HG02970 (cell line): ENCODE measurements at regions not wholly inside any gene's neighbourhood (a gene's known extent, or its start where the extent isn't known, plus 50 kb on each side); places are given as distances from the start of the nearest gene placed in this dataset.

ENCODE experiments used
- ATAC-seq: cut with Tn5 transposase; IDR thresholded peaks from one replicate; pipeline ENCODE4 v1.9.1; 2021; ENCODE audit warnings: mild to moderate bottlenecking, moderate library complexity, moderate number of reproducible peaks; ENCODE audit not compliant: unreplicated experiment, low FRiP score

DNA sequence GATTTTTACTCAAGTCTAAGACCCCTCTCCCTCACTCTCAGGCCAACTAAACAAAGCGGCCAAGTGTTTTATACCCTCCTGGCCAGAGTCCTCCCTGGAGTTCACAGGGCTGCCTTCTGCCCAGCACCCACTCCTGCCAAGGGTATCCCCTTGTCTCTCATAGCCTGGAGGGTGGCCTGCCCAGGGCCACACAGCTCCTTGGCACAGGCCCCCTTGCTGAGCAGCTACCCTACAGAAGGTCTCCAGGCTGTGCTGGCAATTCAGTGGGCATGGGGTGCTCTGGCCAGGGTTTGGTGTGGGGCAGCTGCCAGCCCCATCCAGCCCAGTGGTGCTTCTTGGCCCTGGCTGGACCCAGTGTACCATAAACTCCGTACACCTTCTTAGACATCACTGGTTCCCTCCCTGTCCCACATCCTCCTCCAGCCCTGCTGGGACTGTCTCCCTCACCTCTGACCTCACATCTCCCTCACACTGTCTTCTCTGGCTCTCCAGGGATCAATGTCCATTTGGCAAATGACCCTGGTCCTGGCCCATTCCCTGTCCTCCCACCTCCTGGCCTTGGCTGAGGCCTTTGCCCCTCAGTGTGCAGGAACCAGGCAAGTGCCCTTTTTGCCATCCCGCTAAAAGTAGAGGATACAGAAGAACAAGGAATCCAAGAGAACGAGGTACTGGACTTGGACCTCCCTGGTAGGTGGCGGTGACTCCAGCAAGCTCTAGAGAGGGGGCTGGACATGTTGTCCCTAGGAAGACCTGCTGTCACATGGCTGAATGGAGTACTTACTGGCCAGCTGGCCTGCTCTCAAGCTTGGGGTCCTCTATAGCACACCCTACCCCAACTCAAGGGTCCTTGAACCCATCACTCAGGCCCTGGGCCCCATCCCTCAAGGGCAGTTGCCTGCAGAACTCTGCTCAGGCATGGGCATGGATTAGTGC is 50.0 kb upstream of the TRPM1 start:
- no peak for ATAC-seq

DNA sequence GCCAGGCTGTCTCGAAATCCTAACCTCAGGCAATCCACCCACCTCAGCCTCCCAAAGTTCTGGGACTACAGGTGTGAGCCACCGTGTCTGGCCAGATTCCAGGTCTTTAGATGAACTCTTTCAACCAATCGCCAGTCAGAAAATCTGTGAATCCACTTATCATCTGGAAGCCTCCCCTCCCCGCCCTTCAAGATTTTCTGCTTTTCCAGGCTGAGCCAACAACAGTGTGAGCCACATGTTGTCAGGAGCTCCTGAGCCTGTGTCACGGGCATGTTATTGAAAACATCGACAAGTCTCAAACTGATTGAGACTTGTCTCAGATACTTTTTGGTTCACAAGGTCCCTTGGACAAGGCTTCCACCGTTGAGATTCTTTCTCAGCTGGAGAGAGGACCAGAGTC is 52.0 kb upstream of the TRPM1 start:
- ATAC-seq = no peak

DNA sequence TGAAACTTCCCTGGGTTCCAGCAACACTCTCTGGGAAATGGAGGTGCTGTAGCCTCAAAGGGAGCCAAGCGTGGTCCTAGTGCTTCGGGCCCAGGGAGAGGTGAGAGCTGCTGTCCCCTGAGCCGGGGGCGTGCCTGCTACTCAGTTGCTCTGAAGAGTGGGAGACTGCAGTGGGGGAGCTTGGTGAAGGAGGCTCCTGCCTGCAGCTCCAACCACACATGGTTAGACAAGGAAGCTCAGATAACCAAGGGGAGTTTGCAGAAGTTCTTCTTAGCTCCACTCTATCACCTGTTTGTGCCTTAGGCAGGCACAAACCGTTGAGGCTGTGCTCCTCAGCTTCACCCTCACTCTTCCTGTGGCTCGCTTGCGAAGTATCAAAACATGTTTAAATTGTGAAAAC is 53.6 kb upstream of the TRPM1 start:
- ATAC-seq = no peak

- ATAC-seq = no peak
Observed at GRCh38 chr15:31156226-31156625, 54.7 kb upstream of the TRPM1 start.

- no peak for ATAC-seq
Observed at GRCh38 chr15:31156808-31157207, 55.3 kb upstream of the TRPM1 start.

- ATAC-seq = no peak
Observed at GRCh38 chr15:31157644-31158069, 56.1 kb upstream of the TRPM1 start.

DNA sequence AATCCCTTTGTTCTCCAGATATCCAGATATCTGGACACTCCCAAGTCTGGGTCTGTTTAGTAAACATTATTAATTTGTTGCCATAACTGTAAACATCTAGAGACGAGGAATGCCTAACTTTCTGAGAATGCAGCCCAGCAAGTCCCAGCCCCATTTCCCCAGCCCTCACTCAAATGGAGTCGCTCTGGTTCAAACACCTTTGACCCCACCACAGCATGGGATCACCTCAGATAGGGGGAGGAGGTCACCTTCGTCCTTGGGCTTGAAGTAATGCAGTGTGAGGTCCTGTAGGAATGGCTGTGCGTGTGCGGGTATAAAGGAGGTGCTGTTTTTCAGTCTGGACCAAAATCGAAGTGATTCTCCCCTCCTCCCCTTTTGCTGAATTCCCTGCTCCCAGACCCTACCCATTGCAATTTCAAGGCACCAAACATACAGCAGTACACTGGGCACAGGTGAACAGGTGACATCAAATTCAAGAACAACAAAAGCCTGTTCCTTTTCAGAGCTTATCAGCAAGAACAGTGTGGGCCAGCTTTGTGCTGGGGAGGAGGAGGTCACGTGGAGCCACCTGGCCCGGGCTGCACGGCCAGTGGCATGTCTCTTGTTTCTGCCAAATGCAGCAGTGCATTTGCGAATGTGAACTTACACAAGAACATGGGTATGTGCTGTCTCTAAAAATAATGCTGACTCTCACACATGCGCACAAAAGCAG is 57.5 kb upstream of the TRPM1 start:
- no peak for ATAC-seq

GRCh38 chr15:31159837-31160236 is 58.3 kb upstream of the TRPM1 start:
- no peak for ATAC-seq

GRCh38 chr15:31160297-31160696 is 58.8 kb upstream of the TRPM1 start:
- ATAC-seq = no peak

DNA sequence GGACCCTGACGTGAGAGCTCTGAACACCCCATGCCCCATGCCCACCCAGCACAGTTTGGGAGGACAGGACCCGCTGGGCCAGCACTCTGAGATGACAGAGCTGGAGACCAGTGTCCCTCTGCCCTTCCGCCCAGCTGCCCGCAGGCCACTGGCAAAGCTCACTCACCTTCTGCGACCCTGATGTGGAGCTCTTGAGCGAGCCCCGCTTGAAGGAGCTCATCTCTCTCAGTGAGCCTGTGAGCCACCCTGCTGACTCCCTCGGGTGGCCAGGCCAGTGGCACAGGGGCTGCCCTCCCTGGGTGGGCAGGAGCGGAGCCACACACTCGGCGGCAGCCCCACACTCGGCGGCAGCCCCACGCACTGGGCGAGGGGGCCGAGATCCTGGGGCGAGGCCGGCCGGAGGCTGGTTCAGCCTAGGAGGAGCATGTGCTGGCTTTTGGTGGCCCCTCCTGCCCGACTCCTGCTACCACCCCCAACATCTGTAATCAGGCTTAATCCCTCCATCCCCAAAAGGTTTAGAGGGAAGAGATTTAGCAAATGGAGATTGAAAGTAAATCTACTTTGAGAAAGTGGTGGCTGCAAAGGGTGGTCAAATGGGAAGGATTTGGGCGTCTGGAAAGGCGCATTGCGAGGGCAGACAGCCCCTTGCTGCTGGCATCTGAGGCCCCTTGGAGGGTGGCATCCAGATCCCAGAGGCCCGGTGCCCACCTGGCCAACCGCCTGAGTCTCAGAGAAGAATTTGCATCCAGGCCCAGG is 59.4 kb upstream of the TRPM1 start:
- ATAC-seq = no peak

DNA sequence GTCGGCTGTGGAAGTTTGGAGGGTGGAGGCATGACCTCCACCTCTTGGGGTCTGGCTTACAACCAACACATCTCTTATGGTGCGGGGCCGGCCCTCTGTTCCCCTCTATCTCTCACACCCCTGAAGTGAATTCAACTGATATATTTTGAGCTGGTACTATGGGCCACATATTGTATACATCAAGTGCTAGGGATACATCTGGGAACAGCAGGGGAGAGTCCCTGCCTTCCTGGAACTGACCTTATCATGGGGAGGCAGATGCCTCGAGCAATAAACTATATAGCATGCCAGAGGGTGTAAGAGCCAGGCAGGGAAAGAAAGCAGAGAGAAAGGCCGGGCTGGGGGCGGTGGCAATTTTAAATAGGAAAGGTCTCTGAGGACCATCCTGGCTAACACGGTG is 60.4 kb upstream of the TRPM1 start:
- ATAC-seq = no peak

DNA sequence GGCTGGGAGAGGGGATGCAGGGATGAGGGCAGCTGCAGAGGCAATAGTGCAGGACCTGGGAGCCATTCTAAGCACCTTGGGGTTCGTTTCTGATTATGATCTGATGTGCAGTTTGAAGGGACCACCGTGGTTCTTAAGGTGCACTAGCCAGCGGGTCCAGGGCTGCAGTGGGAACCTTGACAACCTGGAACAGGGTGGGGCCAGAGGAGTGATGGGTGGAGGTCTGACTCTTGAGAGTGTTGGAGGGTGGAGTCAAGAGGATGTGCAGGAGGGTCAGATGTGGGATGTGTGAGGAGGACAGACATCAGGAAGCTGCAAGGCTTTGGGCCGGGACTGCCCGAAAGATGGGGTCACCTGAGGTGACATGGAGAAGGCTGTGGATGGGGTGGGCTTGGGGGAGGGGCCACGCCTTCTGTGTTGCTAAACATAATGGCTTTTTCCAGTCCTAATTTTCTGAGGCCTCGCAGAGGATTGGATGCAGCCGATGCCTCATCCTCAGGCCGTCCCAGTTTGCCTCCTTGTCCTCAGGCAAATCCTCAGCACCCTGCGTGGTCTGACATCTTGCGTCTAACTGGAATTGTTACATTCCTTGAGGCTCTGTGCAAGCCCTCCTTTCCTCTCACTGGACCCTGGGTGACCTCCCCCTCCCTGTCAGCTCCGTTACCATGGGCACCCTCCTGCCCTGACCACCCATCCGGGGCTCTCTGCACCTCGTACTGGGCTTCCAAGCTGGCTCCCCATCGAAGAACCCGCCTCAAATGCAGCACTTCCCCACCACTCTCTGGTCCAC is 61.4 kb upstream of the TRPM1 start:
- no peak for ATAC-seq

DNA sequence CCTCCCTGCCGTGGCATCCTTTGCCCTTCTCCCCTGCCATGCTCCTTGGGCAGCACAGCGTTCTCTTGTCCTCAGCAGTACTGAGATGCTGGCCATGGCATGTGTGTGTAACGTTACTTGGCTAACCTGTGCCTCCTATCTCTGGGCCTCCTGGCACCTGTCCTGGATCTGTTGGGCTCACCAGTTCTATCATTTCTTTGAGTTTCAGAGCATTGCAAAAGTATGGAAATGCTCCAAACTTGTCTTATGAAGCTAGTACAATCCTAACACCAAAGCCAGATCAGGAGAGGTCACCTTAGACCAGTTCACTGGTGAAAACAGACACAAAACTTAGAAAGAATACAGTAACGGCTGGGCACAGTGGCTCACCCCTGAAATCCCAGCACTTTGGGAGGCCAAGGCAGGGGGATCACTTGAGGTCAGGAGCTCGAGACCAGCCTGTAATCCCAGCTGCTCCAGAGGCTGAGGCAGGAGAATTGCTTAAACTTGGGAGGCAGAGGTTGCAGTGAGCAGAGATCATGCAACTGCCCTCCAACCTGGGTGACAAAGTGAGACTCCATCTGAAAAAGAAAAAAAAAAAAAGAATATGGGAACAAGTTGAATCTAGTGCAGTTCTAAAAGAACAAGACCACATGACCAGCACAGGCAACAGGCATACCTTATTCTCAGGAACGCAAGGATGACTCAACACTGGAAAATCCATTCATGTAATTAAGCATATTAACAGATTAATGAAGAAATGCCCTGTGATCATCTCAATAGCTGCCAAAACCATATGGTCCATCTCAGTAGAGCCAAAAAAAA is 62.4 kb upstream of the TRPM1 start:
- no peak for ATAC-seq

DNA sequence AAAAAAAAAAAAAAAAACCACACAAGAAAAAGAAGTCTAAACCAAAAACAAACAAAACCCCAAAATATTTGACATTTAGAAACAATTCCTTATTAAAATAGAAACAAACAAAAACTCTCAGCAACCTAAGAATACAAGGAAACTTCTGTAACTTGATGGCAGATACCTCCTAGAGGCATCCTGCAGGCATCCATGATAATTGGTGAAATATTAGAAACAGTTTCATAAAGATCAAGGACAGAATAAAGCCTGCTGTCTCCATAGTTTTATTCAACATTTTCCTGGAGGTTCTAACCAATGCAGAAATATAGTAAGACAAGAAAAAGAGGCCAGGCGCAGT is 63.0 kb upstream of the TRPM1 start:
- ATAC-seq = no peak

- ATAC-seq = no peak
Observed at GRCh38 chr15:31169558-31169957, 68.0 kb upstream of the TRPM1 start.

- ATAC-seq = no peak
Observed at GRCh38 chr15:31171731-31172130, 70.2 kb upstream of the TRPM1 start.

DNA sequence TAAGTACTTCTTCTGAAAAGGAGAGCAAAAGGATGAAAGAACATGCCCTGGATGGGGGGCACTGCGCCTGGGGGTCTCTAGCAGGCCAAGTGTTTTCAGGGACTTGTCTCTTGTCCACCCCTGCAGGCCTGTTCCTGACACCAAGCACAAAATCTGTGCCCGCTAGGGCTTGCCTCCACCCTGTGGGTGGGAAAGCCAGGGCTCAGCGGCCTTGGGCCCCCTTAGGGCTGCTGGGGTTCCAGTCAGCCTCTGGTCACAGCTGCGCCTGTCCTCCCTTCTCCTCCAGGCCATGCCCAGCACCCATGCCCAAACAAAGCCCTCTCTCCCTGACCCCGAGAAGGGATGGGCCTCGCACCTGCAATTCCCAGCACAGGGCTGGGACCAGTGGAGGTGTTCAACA is 71.1 kb upstream of the TRPM1 start:
- ATAC-seq = no peak

GRCh38 chr15:31173790-31174450 is 72.4 kb upstream of the TRPM1 start:
- no peak for ATAC-seq

DNA sequence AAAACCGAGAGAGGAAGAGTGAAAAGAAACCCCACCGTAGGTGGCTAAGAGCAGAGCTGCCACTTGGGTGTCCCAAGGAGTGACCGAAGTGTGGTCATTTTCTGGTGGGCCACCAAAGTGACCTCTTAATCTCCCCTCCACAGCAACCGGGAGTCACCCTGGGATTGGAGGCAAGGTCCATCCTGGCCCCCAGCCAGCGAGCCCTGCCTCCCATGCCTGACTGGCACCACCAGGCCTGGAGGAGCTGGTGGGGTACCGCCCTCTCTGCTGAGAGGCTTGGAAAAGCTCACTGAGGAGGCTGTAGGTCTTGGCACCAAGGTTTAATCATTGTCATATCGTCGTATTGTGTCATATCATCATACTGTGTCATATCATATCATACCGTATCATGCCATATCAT is 74.0 kb upstream of the TRPM1 start:
- no peak for ATAC-seq
